Erythroblast (primary cell): ENCODE measurements at regions not wholly inside any gene's neighbourhood (a gene's known extent, or its start where the extent isn't known, plus 50 kb on each side); places are given as distances from the start of the nearest gene placed in this dataset.

Source experiments
- DNase-seq, 2 experiments: peaks; one replicate each; lab custom pipeline; 2025; lab: John Stamatoyannopoulos, UW
- GATA1 ChIP-seq: IDR thresholded peaks from 2 replicates; pipeline ENCODE4 v1.6.1; 2011; ENCODE audit warnings: low read depth, mild to moderate bottlenecking, control low read depth, low read length, moderate library complexity
- POLR2A ChIP-seq: IDR thresholded peaks from 2 replicates; pipeline ENCODE4 v1.6.1; 2011; ENCODE audit warnings: mild to moderate bottlenecking, low read length

- TF ChIP-seq POLR2A (no peak), GATA1 (no peak)
- DNase-seq: no peak
Observed at GRCh38 chr6:139722530-139722929, 348.1 kb upstream of the CITED2 start.

DNA sequence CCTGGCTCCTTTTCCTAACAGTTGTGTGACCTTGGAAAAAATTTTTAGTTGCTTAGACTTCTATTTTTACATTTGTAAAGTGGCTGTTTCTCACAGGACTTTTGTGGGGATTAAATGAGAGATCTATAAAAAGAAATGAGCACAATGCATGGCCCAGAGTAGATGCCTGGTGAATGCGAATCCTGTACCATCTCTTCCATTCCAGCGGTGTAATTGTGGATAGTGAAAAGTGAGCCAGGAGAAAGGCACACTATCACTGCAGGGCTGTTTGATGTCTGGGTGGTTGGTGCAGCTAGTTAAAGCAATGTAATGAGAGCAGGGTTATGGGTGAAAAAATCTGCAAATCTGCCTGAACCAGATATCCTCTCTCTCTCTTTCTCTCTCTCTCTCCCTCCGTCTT lies 347.5 kb upstream of the CITED2 start:
- DNase-seq: no peak
- no peak for TF ChIP-seq POLR2A
- TF ChIP-seq GATA1: no peak

DNA sequence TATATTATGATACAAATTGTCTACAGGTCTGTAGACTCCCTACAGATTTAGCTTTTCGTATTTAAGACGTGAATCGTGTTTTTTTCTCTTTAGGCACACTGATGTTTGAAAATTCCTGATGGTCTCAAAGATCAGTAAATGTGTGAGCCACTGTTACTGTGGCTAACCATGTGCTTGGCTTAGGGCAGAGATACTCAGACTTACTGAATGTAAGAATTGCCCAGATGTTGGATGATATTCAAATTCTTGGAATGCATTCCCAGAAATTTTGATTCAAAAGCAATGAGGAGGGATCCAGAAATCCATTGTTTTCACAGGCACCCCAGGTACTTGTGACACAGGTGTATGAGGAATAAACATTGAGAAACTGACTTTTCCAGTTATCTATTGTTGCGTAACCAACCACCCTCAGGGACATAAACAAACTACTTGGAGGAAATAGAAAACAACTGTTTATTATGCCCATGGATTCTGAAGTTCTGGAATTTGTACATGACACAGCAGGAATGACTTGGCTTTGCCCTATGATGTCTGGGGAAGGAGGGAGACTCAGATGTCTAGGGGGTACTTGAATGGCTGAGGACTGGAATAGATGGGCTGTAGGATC lies 339.6 kb upstream of the CITED2 start:
- no peak for DNase-seq

DNA sequence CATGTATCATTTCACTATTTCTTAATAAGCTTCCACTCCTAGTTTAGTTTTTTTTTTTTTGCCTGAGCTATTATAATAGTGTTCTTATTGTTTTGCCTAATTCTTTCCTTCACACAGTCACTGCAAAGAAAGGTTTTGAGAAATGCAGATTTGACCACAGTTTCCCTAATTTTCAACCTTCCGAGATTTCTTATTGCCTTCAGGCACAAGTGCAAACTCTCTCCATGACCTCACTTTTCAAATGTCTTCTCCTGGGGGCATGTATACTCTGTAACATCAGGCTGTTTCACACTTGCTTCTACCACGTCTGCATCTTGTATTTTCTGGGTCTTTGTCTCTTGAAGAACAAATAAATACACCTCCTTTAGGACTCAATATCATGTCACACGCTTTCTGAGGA lies 339.0 kb upstream of the CITED2 start:
- DNase-seq: no peak
- no peak for TF ChIP-seq GATA1
- TF ChIP-seq POLR2A: no peak

More for the DNA sequence above, 339.6 kb upstream of the CITED2 start:
- TF ChIP-seq GATA1 (no peak), POLR2A (no peak)

DNA sequence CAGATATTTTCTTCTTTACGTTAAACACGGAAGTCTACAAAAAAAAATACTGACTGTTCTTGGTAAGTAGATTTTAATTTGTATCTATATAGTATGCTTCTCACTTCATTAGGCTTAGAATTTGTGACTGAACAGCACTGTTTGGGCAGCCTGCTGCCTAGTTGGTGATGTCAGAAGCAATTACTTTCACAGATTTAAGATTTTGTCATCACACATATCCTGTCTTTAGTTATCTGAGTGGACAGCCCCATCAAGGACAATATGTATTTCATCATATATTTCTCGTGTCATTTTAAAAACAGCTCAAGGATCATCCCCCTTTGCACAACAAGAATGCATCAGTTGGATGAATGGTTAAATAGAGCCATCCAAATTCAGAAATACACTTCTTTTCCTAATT lies 338.4 kb upstream of the CITED2 start:
- TF ChIP-seq GATA1 (no peak), POLR2A (no peak)

DNA sequence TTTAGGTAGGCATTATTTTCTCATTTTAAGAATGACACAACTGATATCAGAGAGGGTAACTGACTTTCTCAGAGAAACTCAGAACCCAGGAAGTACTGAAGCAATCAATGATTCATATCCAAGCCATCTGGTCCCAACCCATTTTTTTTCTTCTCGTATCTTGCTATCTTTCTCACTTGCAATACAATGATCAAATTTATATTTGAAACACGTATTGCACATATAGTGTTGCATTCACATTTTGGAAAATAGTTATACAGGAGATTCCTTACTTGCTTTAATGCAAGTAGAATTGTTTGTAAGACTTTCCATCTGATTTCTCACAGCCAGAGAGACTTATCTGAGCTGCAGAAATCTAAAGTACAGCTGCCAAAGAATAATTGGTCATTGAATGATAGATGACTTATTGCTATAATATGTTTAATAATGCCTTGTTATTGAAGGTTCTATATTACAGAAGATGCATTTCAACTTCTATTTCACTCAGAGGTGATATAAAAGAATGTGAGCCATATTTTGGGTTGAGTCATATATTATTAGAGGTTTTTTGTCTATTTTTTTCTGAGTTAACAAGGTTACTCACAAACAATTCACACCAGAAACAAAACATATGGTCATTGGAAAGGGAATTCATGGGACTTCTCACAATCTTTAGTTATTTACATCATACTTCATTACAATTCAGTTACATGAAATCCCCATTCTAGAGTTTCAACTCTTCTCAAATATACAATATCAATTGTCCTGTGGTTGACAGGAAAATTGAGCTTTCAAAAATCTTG lies 337.5 kb upstream of the CITED2 start:
- DNase-seq: peak; percentile 4 to 35
- TF ChIP-seq GATA1: no peak
- no peak for TF ChIP-seq POLR2A

More for the DNA sequence above, 338.4 kb upstream of the CITED2 start:
- no peak for DNase-seq

- peak; percentile 59 to 82 for DNase-seq
- TF ChIP-seq GATA1: no peak
- TF ChIP-seq POLR2A: no peak
Observed at GRCh38 chr6:139710556-139710955, 336.1 kb upstream of the CITED2 start.

DNA sequence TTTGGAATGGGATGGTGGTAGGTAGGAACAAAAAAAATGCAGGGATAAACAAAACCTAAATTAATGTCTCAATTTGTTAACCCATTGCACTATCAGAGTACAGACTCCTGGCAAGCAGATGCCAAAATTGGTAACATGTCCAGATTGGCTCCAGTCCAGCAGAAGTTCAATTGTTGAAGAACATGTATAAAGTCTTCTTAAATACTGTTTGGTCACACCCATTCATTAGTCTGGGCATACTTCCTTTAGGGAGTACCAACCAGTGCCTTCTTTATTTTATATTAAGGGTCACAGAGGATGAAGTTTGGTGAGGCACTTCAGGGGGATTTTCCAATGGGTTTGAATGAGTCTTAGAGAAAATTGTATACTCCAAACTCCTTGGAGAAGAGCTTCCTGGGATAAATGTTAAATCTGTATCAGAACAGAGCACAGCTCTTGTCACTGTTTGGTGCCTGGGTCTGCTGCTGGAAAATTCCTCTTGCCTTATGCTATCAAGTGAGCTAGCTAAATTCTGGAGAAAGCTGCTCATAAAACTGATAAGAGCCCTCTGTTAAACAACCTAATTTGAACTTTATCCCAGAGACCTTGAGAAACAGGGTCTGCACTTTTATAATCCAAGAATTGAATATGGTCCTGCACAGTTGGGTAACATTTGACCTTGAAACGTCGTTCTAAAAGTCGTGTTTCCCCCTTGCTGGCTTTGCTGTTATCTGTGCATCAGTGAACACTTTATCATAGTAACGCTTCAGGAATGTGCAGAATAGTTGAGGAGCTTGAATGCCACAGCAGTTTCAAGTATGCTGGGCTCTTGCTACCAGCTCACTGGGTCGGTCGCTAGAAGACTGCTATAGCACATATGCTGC lies 334.1 kb upstream of the CITED2 start:
- DNase-seq: peak; percentile 42 to 57
- no peak for TF ChIP-seq POLR2A
- no peak for TF ChIP-seq GATA1

- no peak for TF ChIP-seq GATA1
- TF ChIP-seq POLR2A: no peak
- DNase-seq: no peak
Observed at GRCh38 chr6:139706912-139707311, 332.5 kb upstream of the CITED2 start.

DNA sequence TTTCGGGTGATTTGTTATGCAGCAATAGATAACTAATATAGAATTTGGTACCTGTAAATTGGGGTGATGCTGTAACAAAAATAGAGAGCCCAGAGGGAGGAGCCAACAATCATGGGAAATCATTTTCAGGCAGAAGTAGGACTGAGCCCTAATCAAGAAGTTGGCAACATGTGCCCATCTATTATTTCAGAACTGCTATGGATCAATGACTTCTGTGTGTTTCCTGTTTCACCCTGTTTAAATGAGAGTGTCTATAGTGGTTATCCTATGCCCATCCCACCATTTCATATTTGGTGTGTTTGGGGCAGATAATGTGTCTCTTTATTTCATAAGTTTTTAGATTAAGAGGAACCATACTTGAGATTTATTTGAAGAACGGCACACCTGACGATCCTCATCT lies 330.8 kb upstream of the CITED2 start:
- DNase-seq: no peak
- TF ChIP-seq POLR2A (no peak), GATA1 (no peak)

DNA sequence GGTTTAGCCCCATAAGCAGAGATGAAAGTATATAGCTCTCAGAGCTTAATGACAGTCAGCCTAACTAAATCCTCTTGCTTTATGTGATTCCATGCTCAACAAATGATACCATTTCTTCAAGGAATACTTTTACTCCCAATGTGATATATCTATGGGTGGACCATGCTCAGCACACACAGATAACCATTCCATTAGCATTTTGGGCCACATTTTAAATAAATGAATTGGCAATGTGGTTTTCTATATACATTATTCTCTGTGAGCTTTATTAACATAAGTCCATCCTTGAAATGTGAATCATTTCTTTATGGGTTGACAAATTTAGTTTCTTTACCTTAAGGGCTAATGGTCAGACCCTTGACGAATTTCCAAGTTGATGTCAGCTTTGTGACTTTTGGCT lies 329.3 kb upstream of the CITED2 start:
- TF ChIP-seq GATA1 (no peak), POLR2A (no peak)
- no peak for DNase-seq

GRCh38 chr6:139702706-139703105 lies 328.3 kb upstream of the CITED2 start:
- DNase-seq: no peak
- TF ChIP-seq GATA1 (no peak), POLR2A (no peak)

- TF ChIP-seq POLR2A (no peak), GATA1 (no peak)
- DNase-seq: peak in 1 of 2 experiments; percentile 5
Observed at GRCh38 chr6:139701695-139702094, 327.2 kb upstream of the CITED2 start.

GRCh38 chr6:139701003-139701402 lies 326.6 kb upstream of the CITED2 start:
- TF ChIP-seq POLR2A (no peak), GATA1 (no peak)
- DNase-seq: no peak
